HG03460 (cell line): ENCODE measurements at regions not wholly inside any gene's neighbourhood (a gene's known extent, or its start where the extent isn't known, plus 50 kb on each side); places are given as distances from the start of the nearest gene placed in this dataset.
"Not testable (repeated sequence)": the region's sequence is repeated elsewhere in the genome, so short reads cannot be mapped to it uniquely, and the experiment has no call there.

ENCODE experiments used
- ATAC-seq: cut with Tn5 transposase; IDR thresholded peaks from one replicate; pipeline ENCODE4 v1.9.1; 2021; ENCODE audit not compliant: unreplicated experiment

DNA sequence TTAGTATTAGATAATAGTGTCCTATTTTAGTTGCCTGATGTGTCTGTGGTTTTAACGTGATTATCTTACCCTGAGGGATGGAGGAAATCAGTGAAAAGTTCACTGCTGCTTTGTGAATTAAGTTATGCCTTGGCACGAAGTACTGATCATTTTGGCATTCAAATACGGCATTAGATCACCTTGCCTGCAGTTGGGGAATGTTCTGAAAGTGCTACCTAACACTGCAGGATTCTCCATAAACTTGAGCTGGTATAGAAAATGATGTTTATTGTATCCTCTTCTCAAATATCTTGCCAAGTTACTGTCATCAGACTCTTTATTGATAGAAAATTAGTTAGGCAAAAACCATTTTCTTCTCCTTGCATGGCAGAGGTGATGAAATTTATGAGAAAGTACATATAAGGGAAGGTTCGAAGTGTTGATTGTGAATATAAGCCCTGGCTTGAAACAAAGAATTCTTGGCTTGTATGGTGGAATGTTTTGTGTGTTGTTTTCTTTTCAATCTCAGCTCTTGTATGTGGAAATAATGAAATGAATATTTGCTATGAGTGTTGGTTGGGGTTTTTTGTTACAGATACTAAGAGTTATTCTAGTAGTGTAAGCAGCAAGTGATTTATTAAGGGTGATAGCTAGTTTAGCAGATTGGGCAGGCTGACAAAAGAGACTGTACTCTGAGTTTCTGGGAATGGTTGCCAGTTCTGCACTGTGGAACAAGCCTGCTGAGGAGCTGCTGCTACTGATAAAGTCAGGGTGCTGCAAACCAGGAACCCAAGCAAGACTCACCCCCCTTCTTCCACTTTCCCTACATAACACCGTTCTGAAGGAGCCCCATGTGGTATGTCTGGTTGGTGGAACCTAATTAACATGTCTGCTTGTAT, 448.3 kb downstream of the PCNX1 start:
- peak; percentile 47 for ATAC-seq

DNA sequence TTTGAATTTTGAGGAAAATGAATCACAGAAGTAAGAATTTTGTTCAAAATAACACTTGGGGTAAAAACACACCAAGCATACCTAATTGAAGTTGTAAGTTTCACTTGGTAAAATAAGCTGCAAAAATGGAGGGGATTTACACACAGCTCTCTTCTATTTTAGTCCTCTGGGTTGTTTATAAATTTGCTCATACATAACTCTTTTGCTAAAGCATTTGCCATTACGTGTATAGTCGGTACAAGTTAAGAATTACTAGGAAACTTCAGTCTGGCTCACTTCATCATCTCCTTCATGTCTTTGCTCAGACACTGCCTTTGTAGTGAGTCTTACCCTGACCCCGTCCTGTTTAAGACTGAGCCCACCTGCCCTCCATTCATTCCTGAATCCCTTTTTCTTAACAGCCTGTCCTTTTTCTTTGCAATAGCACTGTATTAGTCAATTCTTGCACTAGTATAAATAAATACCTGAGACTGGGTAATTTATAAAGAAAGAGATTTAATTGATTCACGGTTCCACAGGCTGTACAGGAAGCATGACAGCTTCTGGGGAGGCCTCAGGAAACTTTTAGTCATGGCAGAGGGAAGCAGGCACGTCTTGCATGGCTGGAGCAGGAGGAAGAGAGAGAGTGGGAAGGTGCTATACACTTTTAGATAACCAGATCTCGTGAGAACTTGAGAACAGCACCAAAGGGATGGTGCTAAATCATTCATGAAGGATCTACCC, 451.1 kb downstream of the PCNX1 start:
- ATAC-seq, result peak; percentile 56

DNA sequence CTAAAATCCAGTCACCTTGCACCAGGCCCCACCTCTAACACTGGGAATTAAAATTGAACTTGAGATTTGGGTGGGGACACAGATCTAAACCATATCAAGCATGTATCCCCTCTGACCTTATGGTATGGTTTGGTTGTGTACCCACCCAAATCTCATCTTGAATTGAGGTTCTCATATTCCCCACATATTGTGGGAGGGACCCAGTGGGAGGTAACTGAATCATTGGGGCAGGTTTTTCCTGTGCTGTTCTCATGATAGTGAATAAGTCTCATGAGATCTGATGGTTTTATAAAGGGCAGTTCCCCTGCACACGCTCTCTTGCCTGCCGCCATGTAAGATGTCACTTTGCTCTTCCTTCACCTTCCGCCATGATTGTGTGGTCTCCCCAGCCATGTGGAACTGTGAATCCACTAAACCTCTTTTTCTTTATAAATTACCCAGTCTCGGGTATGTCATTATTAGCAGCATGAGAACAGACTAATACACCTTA, 451.7 kb downstream of the PCNX1 start:
- ATAC-seq, result not testable (repeated sequence)

DNA sequence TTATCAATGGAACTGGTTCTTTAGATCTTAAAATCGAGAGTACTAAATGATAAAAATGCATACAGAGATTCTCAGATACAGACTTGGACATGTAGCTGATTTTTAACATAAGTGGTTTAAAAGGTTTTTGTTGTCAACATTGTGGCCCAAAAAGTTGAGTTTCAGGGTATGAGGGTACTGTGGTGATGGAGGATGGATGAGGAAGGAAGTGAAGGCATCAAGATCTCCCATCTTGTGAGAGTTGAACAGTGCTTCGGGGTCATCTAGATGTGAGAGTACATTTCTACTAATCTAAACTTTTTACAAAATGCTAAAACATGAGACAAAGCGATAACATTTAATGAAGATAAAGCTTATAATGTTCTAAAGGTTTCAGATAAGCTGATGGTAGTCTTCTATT, 452.6 kb downstream of the PCNX1 start:
- no peak for ATAC-seq

DNA sequence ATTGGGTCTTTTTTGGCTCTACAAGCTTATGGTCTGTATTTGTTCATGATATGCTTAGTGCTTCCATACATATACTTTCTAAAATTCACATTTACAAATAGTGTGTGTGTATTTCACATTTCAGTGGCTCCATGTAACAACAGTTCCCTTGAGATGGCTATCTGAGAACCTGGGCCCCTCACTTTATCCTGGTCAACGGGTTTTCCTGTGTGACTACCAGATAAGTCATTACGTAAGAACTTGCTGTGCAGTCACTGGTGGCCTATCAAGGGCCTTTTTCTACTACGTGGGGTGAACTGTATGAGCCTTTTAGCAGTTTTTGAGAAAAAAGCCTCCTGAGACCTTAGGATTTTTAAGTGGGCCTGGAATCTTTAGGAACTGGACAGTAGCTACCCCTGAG, 454.1 kb downstream of the PCNX1 start:
- no peak for ATAC-seq

DNA sequence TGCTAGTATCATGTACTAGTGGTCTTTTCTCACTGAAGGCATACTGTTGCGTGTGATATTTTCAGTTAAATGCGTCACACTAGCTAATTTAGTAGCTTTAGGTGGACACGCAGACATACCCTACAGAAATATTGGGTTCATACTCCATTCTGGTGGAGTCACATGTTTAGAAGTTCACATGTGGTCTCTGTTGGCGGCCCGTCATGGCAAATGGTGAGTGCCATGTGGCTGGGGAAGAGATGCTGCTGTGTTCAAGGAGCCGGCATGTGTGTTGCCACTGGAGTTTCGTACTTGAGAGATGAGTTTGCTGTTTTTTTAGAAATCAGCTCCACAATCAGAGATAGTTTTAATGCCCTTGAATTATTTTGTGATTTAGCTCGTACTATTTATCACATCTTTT, 454.6 kb downstream of the PCNX1 start:
- ATAC-seq, result no peak

DNA sequence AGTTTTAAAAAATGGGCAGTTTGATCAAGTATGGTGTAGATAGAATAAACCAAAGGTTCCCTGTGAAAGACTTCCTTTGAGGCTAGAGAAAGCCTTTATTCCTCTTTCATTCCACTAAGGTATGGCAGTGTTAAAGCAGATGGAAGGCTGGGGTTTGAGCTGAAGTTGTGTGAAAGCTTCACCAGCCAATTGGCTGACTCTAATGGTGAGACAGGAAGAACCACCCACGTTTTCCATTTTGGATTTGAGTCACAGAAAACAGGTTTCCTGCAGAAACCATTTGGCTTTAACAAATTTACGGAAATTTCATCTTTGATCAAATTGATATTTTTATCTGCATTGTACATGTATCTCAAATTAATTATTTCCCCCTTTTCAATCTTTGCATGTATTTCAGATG, 455.0 kb downstream of the PCNX1 start:
- no peak for ATAC-seq

DNA sequence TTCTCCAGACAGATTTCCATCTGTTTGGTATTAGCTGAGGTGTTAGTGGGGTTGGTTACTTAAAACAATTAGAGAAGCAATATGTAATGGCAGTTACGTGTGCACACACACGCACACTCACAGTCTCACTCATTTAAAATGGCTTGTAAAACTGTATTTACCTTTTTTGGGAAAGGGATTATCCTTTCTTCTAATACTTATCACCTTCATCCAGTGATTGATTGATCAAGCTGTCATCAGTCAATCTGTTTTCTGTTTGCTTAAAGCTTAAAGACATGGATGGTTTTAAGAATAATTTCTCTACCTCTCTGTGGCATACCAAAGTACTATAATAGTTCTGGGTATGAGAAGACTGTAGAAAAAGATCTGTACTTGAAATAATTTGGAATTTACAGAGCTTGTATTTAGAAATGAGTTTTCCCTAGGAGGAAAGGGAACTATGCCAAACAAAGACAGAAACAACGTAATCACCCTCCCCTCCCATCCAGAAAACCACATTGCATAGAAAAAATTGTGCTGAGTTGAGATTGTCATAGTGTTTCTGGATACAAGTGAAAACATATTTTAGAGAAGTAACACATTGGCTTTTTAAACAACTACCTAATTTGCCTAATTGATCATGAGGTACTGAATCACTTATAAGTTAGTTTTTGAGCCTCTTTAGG, 455.8 kb downstream of the PCNX1 start:
- ATAC-seq, result no peak

DNA sequence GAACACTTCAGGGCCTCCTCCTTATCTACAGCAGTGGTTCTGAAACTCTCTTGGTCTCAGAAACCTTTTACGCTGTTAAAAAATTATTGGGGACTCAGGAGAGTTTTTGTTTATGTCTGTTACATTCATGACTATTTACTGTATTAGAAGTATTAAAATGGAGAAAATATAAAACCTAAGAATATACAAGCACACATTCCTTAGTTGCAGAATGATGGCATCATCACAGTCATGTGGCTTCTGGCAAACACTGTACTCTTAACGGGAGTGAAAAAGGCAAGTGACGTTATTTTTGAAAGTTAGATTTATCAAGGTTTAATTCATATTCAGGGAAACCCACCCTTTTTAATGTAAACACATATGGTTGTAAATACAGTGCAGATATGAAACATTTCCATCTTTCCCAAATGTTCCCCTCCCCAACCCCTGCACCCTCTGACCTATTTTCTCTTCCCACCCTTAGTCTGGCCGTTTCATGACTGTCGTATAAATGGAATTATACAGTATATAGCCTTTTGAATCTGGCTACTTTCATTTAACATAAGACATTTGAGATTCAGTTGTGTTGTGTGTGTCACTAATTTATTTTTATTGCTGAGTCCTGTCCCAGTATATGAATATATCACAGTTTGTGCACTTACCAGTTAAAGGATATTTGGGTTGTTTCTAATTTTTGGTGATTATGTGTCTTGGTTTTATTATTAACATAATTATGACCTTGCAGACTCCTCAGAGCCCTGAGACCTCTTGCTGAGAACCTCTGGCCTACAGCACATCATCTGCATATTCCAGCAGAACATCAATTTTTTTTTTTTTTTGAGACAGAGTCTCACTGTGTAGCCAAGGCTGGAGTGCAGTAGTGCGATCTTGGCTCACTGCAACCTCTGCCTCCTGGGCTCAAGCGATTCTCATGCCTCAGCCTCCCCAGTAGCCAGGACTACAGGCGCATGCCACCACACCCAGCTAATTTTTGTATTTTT, 457.0 kb downstream of the PCNX1 start:
- no peak for ATAC-seq

DNA sequence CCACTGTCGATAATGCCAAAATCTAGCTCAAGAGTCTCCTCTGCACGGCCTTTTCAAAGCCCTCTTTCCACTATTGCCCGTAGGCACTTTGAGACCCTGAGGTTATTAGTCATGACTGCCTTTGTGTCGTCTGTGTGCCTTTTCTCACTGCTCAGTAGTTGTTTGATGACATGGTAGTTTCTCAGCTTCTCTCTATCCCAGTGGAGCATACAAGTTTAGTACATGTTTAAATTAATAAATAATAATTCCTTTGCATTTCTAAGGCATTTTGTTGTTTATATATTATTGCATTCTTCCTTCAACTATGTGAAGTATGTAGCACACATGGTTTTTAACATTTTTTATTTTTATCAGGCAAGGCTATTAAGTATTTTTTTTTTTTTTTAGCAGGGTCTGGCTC, 458.1 kb downstream of the PCNX1 start:
- ATAC-seq, result no peak

DNA sequence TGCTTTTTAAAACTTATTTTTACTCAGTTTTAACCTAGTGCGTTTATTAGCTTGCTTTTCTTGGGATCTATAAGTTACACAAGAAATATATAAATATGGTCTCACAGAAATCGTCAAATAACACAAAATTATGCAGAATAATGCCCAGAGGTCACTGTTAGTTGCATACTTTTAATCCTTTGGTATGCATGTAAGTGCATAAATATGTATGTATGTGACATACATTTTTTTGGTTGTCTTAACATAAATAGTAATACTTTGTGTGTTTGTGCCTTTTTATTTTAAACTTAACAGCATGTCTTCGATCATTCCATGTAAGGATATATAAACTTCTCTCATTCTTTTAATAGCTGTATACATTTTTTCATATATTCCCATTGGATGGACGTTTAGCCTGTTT, 459.6 kb downstream of the PCNX1 start:
- ATAC-seq, result no peak

DNA sequence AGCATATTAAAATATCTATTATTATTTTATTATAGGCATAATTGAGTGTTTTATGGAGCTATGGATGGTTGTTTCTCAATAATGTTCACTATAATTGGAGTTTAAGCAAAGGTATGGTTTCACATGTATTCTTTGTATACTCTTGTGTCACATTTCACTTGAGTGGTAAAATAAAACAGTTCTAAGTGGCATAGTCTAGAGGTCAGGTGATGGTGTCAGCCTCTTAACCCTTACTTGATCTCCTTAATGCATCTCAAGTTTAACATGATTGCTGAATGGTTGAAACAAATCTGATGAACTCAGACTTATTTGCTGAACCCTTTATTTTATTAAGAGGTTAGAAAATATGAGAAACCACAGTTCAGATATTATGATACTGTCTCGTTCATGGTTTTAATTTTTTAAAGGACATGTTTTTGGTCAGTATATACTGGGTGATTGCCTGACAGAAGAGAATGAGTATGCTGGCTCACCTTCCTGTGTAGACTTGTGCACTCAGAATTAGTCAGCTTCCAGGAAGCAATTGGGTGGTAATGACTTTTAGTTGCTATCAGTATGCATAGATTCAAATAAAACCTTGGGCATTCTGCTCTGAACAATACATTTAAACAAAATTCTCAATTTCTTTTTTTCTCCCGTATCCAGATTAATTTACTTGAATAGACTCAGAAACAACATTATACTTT, 464.6 kb downstream of the PCNX1 start:
- ATAC-seq, result no peak

DNA sequence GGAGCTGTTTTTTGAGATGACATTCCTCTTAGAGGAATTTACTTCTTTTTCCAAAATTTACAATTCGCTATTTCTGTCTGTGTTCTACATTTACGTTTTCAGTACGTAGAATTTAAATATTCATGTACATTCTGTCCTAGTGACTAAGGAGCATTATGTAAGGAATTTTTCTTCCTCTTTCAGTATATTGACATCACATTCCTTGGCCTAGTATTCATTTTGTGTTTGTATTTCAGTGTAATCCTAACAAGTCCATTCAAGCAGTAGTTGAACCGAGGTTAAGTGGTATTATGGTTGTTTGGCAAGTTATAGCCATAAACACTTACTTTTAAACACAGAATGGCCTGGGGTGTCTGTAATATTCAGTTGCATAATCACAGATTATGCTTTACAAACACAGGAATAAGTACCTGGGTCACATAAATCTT, 465.2 kb downstream of the PCNX1 start:
- ATAC-seq, result no peak

DNA sequence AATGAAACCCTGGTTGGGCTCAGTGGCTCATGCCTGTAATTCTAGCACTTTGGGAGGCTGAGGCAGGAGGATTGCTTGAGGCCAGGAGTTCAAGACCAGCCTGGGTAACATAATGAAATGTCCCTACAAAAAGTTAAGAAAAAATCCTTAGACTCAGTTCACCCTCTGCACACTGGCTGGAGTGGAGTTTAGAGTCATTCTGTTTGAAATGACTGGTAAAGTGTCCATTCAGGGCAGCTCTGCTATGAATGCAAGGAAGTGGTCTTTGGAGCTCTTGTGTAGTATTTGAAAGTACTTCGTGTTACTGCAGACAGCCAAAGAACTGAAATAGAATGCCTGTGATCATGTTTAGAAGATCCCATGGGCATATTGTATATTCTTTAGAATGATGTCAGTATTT, 466.5 kb downstream of the PCNX1 start:
- ATAC-seq, result no peak

DNA sequence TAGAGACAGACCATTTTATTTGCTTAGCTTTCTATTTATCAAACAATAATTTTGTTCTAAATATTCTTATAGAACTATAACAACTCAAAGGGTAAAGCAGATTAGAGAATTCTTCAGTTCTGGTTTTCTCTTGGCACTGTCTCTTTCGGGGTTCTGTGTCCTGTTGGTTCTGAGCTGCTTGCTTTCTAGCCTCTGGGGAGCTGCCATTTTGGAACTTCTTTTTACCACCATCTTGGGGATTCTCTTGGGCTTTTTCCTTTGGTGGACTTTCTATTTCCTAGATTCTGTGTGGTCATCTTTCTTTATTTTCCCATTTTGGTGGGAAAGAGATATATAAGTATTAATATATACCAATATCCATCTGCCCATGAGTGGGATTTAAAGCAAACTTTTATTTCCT, 467.7 kb downstream of the PCNX1 start:
- ATAC-seq, result no peak

DNA sequence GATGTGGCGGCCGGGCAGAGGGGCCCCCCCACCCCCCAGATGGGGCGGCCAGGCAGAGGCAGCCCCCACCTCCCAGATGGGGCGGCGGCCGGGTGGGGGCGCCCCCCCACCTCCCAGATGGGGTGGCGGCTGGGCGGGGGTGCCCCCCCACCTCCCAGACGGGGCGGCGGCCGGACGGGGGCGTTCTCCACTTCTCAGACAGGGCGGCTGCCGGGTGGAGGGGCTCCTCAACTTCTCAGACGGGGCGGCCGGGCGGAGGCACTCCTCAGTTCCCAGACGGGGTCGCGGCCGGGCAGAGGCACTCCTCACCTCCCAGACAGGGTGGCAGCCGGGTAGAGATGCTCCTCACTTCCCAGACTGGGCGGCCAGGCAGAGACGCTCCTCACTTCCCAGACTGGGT, 469.8 kb downstream of the PCNX1 start:
- ATAC-seq, result no peak

DNA sequence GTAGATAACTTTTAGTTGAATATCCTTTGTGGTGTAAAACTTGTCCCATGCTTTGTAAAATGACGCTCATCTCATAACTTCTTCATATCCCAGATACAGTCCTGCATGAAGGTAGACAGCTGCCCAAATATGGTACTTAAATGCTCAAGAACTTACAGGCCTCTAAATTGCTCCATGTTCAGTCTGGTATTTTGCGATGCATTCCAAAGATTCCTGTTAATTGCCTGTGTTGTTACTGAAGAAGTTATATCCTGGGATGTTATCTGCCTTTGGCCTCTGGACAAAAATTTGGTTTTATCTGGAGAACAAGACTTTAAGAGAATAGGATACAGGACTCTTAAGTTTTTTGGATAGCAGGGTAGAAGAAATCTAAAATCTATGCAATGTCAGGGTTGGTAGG, 473.0 kb downstream of the PCNX1 start:
- no peak for ATAC-seq

DNA sequence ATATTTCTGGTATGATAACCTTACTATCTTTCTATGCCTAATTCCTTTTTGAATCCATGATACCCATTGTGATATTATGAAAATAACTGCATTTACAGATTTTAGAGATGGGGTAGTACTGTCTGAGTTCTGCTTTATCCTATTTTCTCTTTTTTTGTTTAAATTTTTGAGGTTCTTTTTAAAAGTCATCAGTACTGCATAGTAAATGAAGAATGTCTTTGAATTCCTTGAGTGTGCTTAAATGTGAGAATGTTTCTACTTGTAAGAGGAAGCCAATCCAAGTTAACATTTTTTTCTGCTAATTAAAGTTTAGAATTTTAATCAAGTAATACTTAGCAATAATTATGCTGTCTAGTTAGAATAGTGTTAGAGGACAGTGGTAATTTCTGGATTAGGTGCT, 474.6 kb downstream of the PCNX1 start:
- no peak for ATAC-seq

DNA sequence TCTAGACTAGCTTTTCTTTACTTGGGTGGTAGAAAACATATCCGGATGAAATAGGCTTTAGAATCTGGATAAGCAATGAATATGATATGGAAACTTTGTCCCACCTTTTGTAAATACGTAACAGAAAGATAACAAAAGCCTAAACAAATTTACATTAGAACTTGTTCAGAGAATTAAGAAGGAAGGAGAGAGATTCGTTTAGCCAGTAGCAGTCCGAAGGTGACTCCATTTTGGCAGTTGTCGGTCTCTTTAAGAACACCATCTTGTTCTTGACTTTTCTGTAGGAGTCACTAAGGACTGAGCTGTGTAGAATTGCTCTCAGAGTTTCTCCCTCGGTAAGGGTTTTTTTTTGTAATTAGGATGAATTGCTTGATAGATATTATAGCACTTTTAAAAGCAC, 475.1 kb downstream of the PCNX1 start:
- ATAC-seq, result no peak

DNA sequence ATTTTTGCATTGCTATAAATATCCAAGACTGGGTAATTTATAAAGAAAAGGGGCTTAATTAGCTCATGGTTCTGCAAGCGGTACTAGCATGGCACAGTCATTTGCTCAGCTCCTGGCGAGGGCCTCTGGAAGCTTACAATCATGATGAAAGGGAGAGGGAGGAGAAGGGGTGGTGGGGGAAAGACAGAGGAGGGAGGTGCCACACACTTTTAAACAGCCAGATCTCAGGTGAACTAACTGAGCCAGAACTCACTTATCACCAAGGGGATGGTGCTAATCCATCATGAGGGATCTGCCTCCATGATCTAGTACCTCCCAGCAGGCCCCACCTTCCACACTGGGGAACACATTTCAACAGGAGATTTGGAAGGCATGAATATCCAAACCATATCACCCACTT, 476.3 kb downstream of the PCNX1 start:
- no peak for ATAC-seq
